Activated CD4-positive, alpha-beta memory T cell treated with anti-CD3 and anti-CD28 coated beads for 36 hours (primary cell): ENCODE measurements at regions not wholly inside any gene's neighbourhood (a gene's known extent, or its start where the extent isn't known, plus 50 kb on each side); places are given as distances from the start of the nearest gene placed in this dataset.
"Not testable (repeated sequence)": the region's sequence is repeated elsewhere in the genome, so short reads cannot be mapped to it uniquely, and the experiment has no call there.

ENCODE experiments used
- CTCF ChIA-PET: fragments of 350-600 bp; sonication (Branson Sonifier 250); formaldehyde crosslinking; loops from one replicate; lab custom pipeline; 2021; ENCODE audit warnings: antibody characterized with exemption, inconsistent platforms; lab: Charles Lee
- POLR2A ChIA-PET: fragments of 350-600 bp; sonication (Branson Sonifier 250); formaldehyde crosslinking; loops from one replicate; lab custom pipeline; 2021; ENCODE audit warnings: antibody characterized with exemption; lab: Charles Lee
- DNase-seq: peaks from one replicate; pipeline ENCODE4 v3.0.0-alpha.2; 2020
- H3K27ac Mint-ChIP-seq: one replicate; pipeline ENCODE4 v1.8.0; 2021; ENCODE audit warnings: mixed read lengths
- H3K27me3 Mint-ChIP-seq: one replicate; pipeline ENCODE4 v1.8.0; 2021; ENCODE audit warnings: mixed read lengths
- H3K36me3 Mint-ChIP-seq: one replicate; pipeline ENCODE4 v1.8.0; 2021; ENCODE audit warnings: mixed read lengths
- H3K4me1 Mint-ChIP-seq: one replicate; pipeline ENCODE4 v1.8.0; 2021; ENCODE audit warnings: low read depth, mixed read lengths
- H3K4me3 Mint-ChIP-seq: one replicate; pipeline ENCODE4 v1.8.0; 2021; ENCODE audit warnings: mild to moderate bottlenecking, mixed read lengths
- H3K9me3 Mint-ChIP-seq: one replicate; pipeline ENCODE4 v1.8.0; 2021; ENCODE audit warnings: mixed read lengths
- intact Hi-C: fragments of 100-400 bp; cut with micrococcal nuclease; formaldehyde crosslinking; loops from one replicate; pipeline ENCODE4 v1.15.1; 2023

- no peaks in the 10 kb centered on the region for H3K4me1 Mint-ChIP-seq
- ChIA-PET POLR2A (no interaction called here), CTCF (no interaction called here)
- peaks cover 2% of the 10 kb centered on the region for H3K27me3 Mint-ChIP-seq
- H3K9me3 Mint-ChIP-seq: peaks cover 23% of the 10 kb centered on the region
- H3K36me3 Mint-ChIP-seq: no peaks in the 10 kb centered on the region
- no peak for DNase-seq
- intact Hi-C loops: no loop called here
- no peak overlapping the region for H3K27ac Mint-ChIP-seq
- no peak overlapping the region for H3K4me3 Mint-ChIP-seq
These were observed 620.6 kb downstream of the IRS1 start for GRCh38 chr2:226179010-226179409.

DNA sequence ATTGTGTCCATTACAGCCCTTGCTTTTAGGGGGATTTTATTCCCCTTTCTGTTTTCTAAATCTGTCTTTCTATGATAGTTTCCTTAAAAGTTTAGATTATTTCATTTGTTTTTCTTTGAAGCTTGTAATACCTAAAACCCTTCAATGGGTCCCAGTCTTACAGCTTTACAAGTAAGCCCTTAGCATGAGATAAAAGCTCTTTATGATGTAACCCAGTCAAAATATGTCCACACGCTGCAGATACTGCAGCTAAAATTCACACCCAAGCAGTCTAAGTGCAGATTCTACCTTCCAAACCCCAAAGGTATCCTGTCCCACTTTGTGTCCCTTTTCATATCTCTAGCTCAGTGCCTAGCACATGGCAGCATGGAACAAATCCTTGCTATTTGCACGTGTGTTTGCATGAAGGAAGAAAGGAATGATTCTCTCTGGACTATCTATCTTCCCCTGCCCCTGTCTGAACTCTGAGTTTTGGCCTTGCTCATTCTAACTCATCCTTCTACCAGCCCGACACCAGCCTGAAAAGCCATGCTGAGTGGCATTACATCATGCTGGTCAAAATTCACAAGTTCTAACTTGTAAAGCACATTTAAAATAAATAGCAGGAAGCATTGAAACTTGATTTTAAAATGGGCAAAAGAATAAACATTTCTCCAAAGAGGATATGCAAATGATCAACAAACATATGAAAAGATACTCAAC is 623.2 kb downstream of the IRS1 start:
- Mint-ChIP-seq H3K36me3 (no peaks in the 10 kb centered on the region), H3K27me3 (no peaks in the 10 kb centered on the region), H3K4me1 (no peaks in the 10 kb centered on the region), H3K27ac (no peak overlapping the region), H3K9me3 (peaks cover 23% of the 10 kb centered on the region), H3K4me3 (no peak overlapping the region)
- intact Hi-C loops: no loop called here
- DNase-seq: no peak
- CTCF ChIA-PET: no interaction called here
- POLR2A ChIA-PET: no interaction called here

DNA sequence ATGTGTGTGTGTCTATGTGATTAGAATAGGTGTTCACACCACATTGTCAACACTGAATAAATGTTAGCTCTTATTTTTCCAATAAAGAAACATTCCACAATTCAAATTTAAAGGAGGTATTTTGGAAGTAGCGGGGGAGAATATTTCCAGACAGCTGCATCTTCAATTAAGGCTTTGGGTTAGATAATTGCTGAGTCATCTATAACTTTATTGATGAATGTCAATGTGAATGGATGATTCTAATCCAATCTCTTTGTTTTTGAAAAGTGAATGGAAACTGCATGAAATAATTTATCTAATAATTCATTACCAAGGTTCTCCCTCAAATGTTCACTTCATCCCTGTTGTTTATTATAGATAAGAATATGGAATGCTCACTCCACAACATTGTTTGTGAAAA is 625.2 kb downstream of the IRS1 start:
- ChIA-PET POLR2A (no interaction called here), CTCF (no interaction called here)
- Mint-ChIP-seq H3K27ac (no peak overlapping the region), H3K36me3 (no peaks in the 10 kb centered on the region), H3K4me3 (no peak overlapping the region), H3K27me3 (peaks cover 1% of the 10 kb centered on the region), H3K9me3 (peaks cover 23% of the 10 kb centered on the region), H3K4me1 (no peaks in the 10 kb centered on the region)
- no peak for DNase-seq
- intact Hi-C loops: no loop called here

DNA sequence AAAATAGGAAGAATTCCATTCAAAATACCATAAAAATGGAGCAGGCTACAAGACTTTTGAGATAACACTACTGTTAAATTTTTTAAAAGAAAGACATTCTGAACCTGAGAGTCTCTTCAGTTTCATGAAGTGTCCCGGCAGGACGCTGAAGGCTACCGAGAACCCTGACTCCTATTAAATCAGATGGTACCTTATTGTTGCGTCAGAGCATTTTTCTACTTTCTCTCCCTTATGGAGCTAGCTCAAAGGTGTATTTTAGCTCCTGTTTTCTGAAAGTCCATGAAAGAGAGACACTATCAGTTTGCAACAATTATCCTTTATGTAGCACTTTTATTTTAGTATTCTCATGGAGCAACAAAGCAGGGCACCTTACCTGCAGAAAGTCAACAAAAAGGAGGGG is 626.7 kb downstream of the IRS1 start:
- intact Hi-C loops: no loop called here
- no peak overlapping the region for H3K4me3 Mint-ChIP-seq

DNA sequence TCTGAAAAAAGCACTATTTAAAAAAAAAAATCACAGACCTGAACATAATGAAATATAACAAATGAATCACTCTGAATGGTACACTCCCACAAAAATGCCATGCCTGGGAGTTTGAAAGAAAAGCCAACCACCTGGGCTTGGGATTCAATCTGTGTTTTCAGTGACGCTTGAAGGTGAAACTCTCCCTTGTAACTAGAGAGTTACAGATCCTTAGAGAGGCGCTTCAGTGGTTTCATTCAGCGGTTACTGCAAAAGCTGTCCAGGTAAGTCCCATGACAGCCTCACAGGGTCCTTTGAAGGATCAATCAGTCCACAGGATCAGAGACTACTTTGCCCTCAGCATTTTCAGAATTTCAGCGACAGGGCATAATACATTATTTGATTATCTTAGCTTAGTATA is 627.3 kb downstream of the IRS1 start:
- no peak for DNase-seq
- no peak overlapping the region for H3K27ac Mint-ChIP-seq
- H3K9me3 Mint-ChIP-seq: peaks cover 6% of the 10 kb centered on the region
- H3K4me3 Mint-ChIP-seq: no peak overlapping the region
- H3K27me3 Mint-ChIP-seq: peaks cover 1% of the 10 kb centered on the region
- no peaks in the 10 kb centered on the region for H3K36me3 Mint-ChIP-seq
- ChIA-PET CTCF (no interaction called here), POLR2A (no interaction called here)
- intact Hi-C loops: no loop called here
- H3K4me1 Mint-ChIP-seq: no peaks in the 10 kb centered on the region

More for the DNA sequence above, 626.7 kb downstream of the IRS1 start:
- no peaks in the 10 kb centered on the region for H3K4me1 Mint-ChIP-seq
- peaks cover 1% of the 10 kb centered on the region for H3K27me3 Mint-ChIP-seq
- CTCF ChIA-PET: no interaction called here
- POLR2A ChIA-PET: no interaction called here
- H3K9me3 Mint-ChIP-seq: peaks cover 11% of the 10 kb centered on the region
- H3K27ac Mint-ChIP-seq: no peak overlapping the region
- DNase-seq: no peak
- H3K36me3 Mint-ChIP-seq: no peaks in the 10 kb centered on the region

DNA sequence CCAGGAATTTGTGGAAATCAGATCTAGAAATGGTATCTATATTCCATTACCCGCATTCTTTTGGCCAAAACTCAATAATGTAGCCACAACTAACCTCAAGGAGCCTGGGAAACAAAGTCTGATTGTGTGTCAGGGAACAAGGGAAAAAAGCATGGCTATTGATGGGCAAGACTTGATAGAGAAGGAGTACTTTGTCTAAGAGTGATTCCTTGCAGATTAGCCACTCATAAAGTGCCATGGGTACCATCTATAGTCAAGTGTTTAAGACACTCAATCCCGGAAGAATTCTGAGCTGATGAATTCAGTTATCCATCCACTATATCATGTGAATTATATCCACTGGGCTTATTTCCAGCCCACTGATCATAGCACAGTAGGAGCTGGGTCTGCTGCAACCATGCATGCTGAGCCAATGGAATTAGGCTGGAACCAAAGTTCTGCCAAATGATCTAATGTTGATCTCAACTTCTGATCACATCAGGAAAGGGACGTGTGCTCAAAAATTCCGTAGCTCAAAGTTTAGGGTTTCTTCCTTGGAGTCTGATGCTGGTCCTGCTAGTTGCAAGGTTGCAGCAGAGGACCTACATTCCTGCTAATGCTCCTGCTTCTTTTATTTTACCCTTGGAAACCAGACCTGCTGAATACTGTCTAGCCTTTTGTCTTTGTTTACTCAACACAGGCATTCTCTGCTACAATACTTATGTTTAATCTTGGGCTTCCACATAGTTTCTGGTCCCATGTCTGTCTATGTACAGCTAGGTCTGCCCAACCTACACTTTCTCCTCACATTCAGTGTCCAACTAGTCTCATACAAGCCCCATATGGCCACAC is 629.7 kb downstream of the IRS1 start:
- Mint-ChIP-seq H3K36me3 (no peaks in the 10 kb centered on the region), H3K27ac (no peak overlapping the region), H3K4me3 (no peak overlapping the region), H3K27me3 (peaks cover 1% of the 10 kb centered on the region), H3K9me3 (no peaks in the 10 kb centered on the region), H3K4me1 (no peaks in the 10 kb centered on the region)
- DNase-seq: no peak
- intact Hi-C loops: no loop called here
- ChIA-PET CTCF (interaction anchor here (0.9 kb wide), 1 partner anchor 8 kb away, joined by 3 read pairs; no protein-coding TSS in a partner anchor), POLR2A (no interaction called here)

- peaks cover 1% of the 10 kb centered on the region for H3K27me3 Mint-ChIP-seq
- ChIA-PET CTCF (no interaction called here), POLR2A (no interaction called here)
- no peak overlapping the region for H3K27ac Mint-ChIP-seq
- no peak for DNase-seq
- no peak overlapping the region for H3K4me3 Mint-ChIP-seq
- no peaks in the 10 kb centered on the region for H3K36me3 Mint-ChIP-seq
- intact Hi-C loops: no loop called here
- no peaks in the 10 kb centered on the region for H3K9me3 Mint-ChIP-seq
- H3K4me1 Mint-ChIP-seq: no peaks in the 10 kb centered on the region
These were observed 631.0 kb downstream of the IRS1 start for GRCh38 chr2:226168496-226169160.

DNA sequence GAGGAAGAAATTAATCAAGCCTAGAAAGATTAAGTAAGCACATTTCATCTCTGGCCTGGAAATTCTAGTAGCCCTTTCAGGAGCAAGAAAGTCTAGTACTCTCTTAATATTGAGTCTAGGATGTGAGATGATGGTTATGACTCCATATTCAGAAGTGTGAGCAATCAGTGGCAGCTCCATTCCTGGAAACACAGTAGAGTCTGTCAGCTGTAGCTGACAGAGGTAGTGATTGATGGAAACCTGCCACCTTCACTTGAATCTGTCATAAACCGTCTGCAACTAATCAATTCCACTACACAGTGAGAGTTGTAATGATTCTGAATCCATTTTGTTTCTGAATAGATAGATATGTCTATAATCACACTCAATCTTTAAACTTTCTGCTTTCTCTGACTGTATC is 635.1 kb downstream of the IRS1 start:
- H3K27ac Mint-ChIP-seq: no peak overlapping the region
- CTCF ChIA-PET: no interaction called here
- no peaks in the 10 kb centered on the region for H3K36me3 Mint-ChIP-seq
- POLR2A ChIA-PET: no interaction called here
- H3K27me3 Mint-ChIP-seq: no peaks in the 10 kb centered on the region
- no peaks in the 10 kb centered on the region for H3K4me1 Mint-ChIP-seq
- no peaks in the 10 kb centered on the region for H3K9me3 Mint-ChIP-seq
- intact Hi-C loops: no loop called here
- no peak for DNase-seq
- no peak overlapping the region for H3K4me3 Mint-ChIP-seq

- CTCF ChIA-PET, H3K4me1 Mint-ChIP-seq, intact Hi-C loops, H3K9me3 Mint-ChIP-seq, POLR2A ChIA-PET, H3K4me3 Mint-ChIP-seq, H3K36me3 Mint-ChIP-seq, H3K27me3 Mint-ChIP-seq, DNase-seq, H3K27ac Mint-ChIP-seq: not testable (repeated sequence)
These were observed 639.0 kb downstream of the IRS1 start for GRCh38 chr2:226160617-226161016.

- Mint-ChIP-seq H3K4me3 (no peak overlapping the region), H3K9me3 (no peaks in the 10 kb centered on the region), H3K27ac (no peak overlapping the region), H3K36me3 (no peaks in the 10 kb centered on the region), H3K4me1 (no peaks in the 10 kb centered on the region), H3K27me3 (peaks cover 3% of the 10 kb centered on the region)
- no peak for DNase-seq
- ChIA-PET POLR2A (no interaction called here), CTCF (no interaction called here)
- intact Hi-C loops: no loop called here
These were observed 639.6 kb downstream of the IRS1 start for GRCh38 chr2:226159875-226160479.

GRCh38 chr2:226158940-226159339 is 640.7 kb downstream of the IRS1 start:
- intact Hi-C loops: no loop called here
- Mint-ChIP-seq H3K36me3 (no peaks in the 10 kb centered on the region), H3K4me3 (no peak overlapping the region), H3K9me3 (no peaks in the 10 kb centered on the region), H3K27ac (no peak overlapping the region), H3K4me1 (no peaks in the 10 kb centered on the region), H3K27me3 (peaks cover 3% of the 10 kb centered on the region)
- DNase-seq: no peak
- ChIA-PET CTCF (no interaction called here), POLR2A (no interaction called here)

- Mint-ChIP-seq H3K36me3 (no peaks in the 10 kb centered on the region), H3K4me3 (no peak overlapping the region), H3K27me3 (peaks cover 3% of the 10 kb centered on the region), H3K4me1 (no peaks in the 10 kb centered on the region), H3K27ac (no peak overlapping the region), H3K9me3 (no peaks in the 10 kb centered on the region)
- POLR2A ChIA-PET: no interaction called here
- no peak for DNase-seq
- CTCF ChIA-PET: no interaction called here
- intact Hi-C loops: no loop called here
These were observed 641.4 kb downstream of the IRS1 start for GRCh38 chr2:226158229-226158628.
